GM19025 (cell line): ENCODE measurements at regions not wholly inside any gene's neighbourhood (a gene's known extent, or its start where the extent isn't known, plus 50 kb on each side); places are given as distances from the start of the nearest gene placed in this dataset.

ENCODE experiments used
- ATAC-seq: cut with Tn5 transposase; IDR thresholded peaks from one replicate; pipeline ENCODE4 v1.9.1; 2021; ENCODE audit warnings: mild to moderate bottlenecking, low read depth, moderate library complexity; ENCODE audit not compliant: unreplicated experiment

- ATAC-seq: no peak
Measured at GRCh38 chr1:78790174-78790573, 140.5 kb downstream of the IFI44 start.

- no peak for ATAC-seq
Measured at GRCh38 chr1:78792756-78793155, 143.1 kb downstream of the IFI44 start.

- peak; percentile 64 for ATAC-seq
Measured at GRCh38 chr1:78797108-78797781, 147.6 kb downstream of the IFI44 start.

- no peak for ATAC-seq
Measured at GRCh38 chr1:78799926-78800325, 150.3 kb downstream of the IFI44 start.

- ATAC-seq: no peak
Measured at GRCh38 chr1:78814176-78814575, 164.5 kb downstream of the IFI44 start.

GRCh38 chr1:78825561-78825960 is 175.9 kb downstream of the IFI44 start:
- ATAC-seq: no peak

- no peak for ATAC-seq
Measured at GRCh38 chr1:78829644-78830043, 176.9 kb downstream of the ADGRL4 start.

- no peak for ATAC-seq
Measured at GRCh38 chr1:78830321-78830720, 176.2 kb downstream of the ADGRL4 start.

GRCh38 chr1:78831731-78832360 is 174.7 kb downstream of the ADGRL4 start:
- no peak for ATAC-seq

- ATAC-seq: no peak
Measured at GRCh38 chr1:78833491-78833890, 173.0 kb downstream of the ADGRL4 start.

GRCh38 chr1:78834201-78834741 is 172.3 kb downstream of the ADGRL4 start:
- ATAC-seq: peak; percentile 64

- ATAC-seq: no peak
Measured at GRCh38 chr1:78836726-78837125, 169.8 kb downstream of the ADGRL4 start.

- no peak for ATAC-seq
Measured at GRCh38 chr1:78839704-78840277, 166.7 kb downstream of the ADGRL4 start.
